Stimulated activated CD8-positive, alpha-beta memory T cell treated with anti-CD3 and anti-CD28 coated beads, Interleukin-2, amount 100 ng/mL, for 48 hours (primary cell): ENCODE measurements at regions not wholly inside any gene's neighbourhood (a gene's known extent, or its start where the extent isn't known, plus 50 kb on each side); places are given as distances from the start of the nearest gene placed in this dataset.

Experiments used
- DNase-seq, 2 donors: peaks; one replicate each; pipeline ENCODE4 v3.0.0-alpha.2; 2020; ENCODE audit warnings: low read depth in 2 of 2

GRCh38 chr10:3909339-3909738, 124.3 kb upstream of the KLF6 start:
- no peak for DNase-seq

GRCh38 chr10:3908183-3908582, 123.2 kb upstream of the KLF6 start:
- no peak for DNase-seq

- no peak for DNase-seq
Measured at GRCh38 chr10:3907514-3907913, 122.5 kb upstream of the KLF6 start.

DNA sequence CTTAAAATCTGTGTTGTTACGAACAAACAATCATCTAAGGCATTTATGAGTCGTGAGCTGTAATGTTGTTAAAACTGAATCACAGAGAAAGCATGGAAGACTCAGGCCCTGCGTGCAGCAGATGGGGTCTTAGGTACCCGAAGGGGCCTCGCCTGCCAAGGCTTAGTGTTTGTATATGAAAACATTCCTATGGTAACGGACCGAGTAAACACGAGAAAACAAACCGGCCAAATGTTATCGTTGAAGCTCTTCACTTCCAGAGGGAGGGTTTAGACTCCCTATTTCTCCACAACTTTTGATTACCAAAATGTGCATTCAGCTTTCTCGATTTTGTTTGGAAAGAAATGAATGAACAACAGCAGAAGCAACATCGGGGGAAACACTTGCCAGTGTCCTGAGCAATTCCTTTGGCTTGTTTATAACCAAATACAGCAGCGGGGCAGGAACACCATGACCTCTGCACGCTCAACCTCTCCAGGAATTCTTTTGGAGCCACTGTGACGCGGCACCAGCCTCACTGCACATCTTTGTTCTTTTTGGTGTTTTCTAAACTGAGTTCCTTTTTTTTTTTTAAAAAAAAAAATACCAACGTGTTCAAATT, 121.6 kb upstream of the KLF6 start:
- no peak for DNase-seq

DNA sequence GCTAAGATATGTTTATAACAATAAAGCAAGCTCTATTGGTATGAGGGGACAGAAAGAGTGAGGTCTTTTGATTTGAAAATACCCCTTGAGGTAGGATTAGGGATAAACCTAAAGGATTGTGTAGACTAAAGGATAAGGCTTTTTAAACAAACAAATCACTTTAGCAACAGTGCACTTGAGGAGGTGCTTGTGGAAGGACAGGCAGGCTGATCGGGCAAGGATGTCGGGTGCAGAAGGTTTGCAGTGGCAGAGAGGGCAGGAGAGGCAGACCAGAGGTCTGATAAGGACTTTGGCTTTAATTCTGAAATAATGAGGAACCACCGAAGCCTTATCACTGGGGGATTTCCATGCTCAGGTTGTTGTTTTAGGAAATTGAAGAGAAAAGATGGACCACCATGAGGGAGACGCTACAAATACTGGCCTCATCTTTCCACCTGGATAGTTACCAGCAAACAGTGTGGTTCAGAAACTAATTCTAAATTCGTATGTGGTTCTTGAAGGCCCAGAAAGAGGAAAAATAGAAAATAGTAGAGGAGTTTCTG, 119.5 kb upstream of the KLF6 start:
- DNase-seq: no peak

GRCh38 chr10:3902809-3903410, 117.9 kb upstream of the KLF6 start:
- no peak for DNase-seq

- DNase-seq: no peak
Measured at GRCh38 chr10:3902054-3902808, 117.2 kb upstream of the KLF6 start.

GRCh38 chr10:3901370-3901769, 116.4 kb upstream of the KLF6 start:
- no peak for DNase-seq

DNA sequence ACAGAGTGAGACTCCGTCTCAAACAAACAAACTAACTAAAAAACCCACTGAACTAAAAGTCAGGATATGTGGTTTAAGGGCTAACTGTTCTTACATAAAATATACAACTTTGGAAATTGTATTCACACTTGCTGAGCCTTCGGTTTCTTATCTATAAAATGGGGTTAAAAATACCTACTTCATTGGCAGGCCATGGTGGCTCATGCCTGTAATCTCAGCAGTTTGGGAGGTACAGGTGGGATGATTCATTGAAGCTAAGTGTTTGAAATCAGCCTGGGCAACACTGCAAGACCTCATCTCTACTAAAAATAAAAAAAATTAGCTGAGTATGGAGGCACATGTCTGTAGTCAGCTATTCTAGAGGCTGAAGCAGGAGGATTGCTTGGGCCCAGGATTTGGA, 115.4 kb upstream of the KLF6 start:
- no peak for DNase-seq

GRCh38 chr10:3898821-3899220, 113.8 kb upstream of the KLF6 start:
- DNase-seq: no peak

GRCh38 chr10:3897156-3897555, 112.1 kb upstream of the KLF6 start:
- no peak for DNase-seq

DNA sequence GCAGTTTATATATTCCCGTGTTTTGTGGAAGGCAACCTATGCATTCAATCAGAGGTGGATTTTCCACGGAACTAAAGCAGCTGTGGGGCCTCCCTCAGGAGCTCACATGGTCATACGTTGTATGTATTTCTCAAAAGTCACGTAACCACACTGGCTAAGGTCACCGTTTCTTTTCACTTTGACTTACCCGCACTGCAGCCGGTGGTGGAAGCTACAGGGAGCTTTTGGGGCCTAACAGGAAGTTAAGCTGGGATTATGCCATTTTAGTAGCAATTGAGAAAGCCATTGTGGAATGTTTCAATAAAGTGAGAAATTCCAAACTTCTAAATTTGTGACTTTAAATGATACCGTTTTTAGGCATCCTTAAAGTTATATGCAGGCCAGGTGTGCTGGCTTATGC, 111.2 kb upstream of the KLF6 start:
- no peak for DNase-seq

GRCh38 chr10:3895045-3895631, 110.1 kb upstream of the KLF6 start:
- no peak for DNase-seq

DNA sequence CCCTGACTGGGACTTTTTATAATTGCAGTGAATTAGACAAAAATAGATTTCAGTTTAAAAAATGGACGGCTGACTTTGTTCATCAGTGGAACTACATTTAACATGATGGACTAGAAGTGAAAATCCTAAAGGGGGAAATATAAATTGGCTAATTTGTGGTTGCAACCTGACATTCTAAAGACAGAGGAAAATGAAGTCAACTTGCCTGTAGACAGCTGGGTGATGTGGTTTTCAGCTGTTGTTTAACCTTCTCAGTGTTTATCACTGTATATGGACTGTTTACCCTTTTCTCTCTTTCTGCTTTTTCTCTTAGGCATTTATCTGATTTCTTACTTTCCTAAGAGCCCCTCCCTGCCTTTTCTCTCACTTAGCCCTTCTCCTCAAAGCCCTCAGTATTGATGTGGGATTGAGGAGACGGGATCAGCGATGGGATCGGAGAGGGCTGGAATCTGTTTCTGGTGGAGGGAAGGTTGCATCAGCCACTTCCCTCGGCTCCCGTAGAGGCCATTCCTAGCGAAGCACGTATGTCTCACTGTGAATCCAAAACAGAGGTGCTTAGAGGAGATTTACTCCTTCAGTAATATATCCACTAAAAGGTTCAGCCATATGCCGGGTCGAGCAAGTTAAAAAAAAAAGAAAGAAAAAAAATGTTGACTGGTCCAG, 109.0 kb upstream of the KLF6 start:
- DNase-seq: no peak

GRCh38 chr10:3892440-3893425, 107.7 kb upstream of the KLF6 start:
- DNase-seq: no peak

DNA sequence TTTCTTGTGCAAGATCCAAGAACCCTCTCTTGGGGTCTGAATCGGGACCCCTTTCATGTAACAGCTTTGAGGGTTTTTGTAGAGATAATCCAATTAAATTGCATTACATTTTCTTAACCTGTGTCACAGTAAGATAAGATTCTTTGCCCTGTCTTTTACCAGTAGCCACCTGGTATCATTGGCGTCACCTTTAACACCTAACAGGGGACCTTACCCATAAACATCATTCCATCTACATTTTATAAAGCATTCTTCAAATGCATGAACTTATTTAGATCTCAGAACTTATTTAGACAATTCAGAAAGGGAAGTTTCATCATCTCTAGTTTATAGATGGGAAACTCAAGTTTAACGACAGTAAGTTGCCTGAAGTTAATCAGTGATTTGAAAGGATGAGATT, 106.4 kb upstream of the KLF6 start:
- no peak for DNase-seq

DNA sequence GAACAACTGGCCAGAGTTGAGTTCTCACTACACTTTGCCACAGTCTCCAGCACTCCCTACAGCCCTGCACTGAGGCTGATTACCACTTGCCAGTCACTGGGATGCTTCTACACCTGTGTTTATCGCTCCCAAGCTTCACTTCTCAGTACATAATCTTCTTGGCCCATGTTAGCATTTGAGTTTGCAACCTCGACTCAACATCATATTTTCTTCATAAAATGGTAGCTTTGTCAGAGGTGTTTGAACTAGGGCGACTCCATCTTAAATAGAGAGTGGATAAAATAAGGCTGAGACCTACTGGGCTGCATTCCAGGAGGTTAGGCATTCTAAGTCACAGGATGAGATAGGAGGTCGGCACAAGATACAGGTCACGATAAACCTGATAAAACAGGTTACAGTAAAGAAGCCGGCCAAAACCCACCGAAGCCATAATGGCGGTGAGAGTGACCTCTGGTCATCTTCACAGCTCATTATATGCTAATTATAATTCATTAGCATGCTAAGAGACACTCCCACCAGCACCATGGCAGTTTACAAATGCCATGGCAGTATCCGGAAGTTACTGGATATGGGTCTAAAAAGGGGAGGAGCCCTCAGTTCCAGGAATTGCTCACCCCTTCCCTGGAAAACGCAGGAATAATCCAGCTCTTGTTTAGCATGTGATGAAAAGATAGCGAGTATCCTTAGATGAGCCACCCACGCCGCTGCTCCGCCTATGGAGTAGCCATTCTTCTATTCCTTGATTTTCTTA, 105.8 kb upstream of the KLF6 start:
- no peak for DNase-seq

- no peak for DNase-seq
Measured at GRCh38 chr10:3889961-3890522, 105.0 kb upstream of the KLF6 start.

GRCh38 chr10:3887885-3888476, 103.0 kb upstream of the KLF6 start:
- DNase-seq: no peak
